Stimulated activated CD8-positive, alpha-beta memory T cell treated with anti-CD3 and anti-CD28 coated beads, Interleukin-15, amount 100 ng/mL, for 48 hours (primary cell): ENCODE measurements at regions not wholly inside any gene's neighbourhood (a gene's known extent, or its start where the extent isn't known, plus 50 kb on each side); places are given as distances from the start of the nearest gene placed in this dataset.
A peak's percentile ranks its signal among the peaks of the same experiment; 100 is the strongest.

ENCODE experiments used
- DNase-seq, 2 donors: peaks; one replicate each; pipeline ENCODE4 v3.0.0-alpha.2; 2020; ENCODE audit warnings: low read depth in 2 of 2

GRCh38 chr18:10009321-10010144 lies 95.7 kb downstream of the VAPA start:
- no peak for DNase-seq

- no peak for DNase-seq
Observed at GRCh38 chr18:10010611-10011015, 96.8 kb downstream of the VAPA start.

- DNase-seq, result no peak
Observed at GRCh38 chr18:10011061-10011460, 97.2 kb downstream of the VAPA start.

DNA sequence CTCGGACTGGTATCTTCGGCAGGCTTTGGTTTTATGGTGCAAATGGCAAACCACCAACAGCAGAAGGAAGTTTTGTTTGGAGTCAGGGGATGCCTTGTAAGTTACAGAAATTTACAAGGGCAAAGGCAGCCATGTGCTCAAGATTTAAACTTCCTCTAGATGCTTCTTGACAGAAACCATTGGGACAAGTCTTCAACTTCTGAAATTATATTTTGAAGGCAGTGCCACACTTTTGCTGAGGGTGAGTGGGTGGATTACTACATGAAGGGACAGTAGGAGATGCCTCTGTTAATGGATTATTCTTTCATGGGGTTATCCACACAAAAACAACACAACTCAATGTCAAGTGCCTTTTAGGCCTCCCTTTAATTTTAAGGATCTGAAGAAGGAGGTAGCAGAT lies 97.9 kb downstream of the VAPA start:
- DNase-seq, result no peak

DNA sequence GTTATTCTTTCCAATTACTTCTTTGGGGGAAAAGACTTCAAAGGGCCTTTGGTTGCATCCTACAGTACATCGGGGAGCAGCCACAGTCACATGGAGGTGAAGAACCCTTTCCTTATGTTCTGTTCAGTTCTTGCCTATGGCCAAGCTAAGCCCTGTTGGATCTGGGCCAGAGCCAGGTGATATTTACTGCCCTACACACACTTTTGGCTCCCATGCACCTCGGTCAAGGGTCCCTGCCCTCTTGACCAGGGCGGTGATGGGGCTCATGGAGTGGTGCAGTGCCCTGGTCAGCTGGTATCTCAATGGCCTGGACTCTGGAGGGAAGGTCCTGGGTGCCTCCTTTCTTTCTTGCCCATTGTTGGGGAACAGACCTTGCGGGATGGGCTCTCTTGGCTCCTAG lies 98.7 kb downstream of the VAPA start:
- no peak for DNase-seq

- no peak for DNase-seq
Observed at GRCh38 chr18:10013621-10014543, 100.1 kb downstream of the VAPA start.

DNA sequence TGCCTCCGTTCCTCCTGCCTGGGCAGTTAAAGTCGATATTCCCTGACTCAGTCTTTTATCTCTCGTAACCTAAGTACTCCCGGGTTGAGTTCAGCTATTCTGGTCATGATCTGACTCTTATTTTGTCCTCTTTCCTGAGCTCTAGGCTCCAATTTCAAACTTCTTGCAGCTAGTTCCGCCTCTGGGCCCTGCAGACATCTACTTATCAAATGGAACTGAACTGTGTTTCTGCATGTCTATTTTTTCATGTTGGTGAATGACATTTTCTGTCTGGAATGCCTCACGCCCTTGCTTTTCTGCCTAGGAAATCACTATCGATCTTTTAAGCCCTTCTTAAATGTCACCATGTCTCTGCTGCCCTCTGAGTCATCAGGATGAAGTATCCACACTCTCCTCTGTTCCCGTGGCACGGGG lies 101.5 kb downstream of the VAPA start:
- DNase-seq, result no peak

- no peak for DNase-seq
Observed at GRCh38 chr18:10015941-10016819, 102.4 kb downstream of the VAPA start.

DNA sequence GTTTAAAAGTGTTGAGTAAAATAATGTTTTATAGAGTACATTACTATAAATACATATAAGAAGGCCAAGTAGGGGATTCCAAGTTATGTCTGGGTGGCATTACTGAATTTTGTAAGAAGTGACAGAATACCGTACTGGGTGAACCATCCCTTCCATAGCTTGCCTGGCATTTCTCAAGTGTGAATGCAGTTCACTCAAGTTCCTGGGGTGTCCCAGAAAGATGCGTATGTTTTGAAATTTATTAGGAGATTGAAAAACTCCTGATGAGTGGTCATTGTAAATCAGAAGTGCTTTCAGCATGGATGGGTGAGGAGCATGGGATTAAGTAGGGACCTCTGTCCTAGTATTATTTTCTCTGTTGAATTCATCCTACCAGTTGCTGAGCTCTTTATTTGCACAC lies 103.2 kb downstream of the VAPA start:
- DNase-seq, result no peak

GRCh38 chr18:10018289-10018688 lies 104.5 kb downstream of the VAPA start:
- DNase-seq, result no peak

DNA sequence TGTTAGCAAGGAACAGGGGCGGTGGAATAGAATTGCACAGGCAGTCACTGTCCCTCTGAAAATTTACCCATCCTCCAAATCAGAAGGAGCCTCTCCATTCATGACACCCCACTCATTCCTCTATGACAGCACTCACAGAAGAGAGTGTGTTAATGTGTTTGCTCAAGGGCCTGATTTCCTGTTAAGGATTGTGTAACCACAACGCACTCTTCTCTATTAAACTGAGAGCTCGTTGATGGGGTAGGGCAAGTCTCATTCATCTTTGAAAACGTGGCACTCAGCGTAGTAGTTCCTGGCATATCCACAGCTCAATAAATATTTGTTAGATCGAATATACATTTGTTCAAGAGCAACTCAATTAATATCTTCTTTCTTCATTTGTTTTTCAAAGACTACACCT lies 106.4 kb downstream of the VAPA start:
- DNase-seq, result no peak

- no peak for DNase-seq
Observed at GRCh38 chr18:10022365-10022764, 108.5 kb downstream of the VAPA start.

GRCh38 chr18:10023853-10024570 lies 110.2 kb downstream of the VAPA start:
- no peak for DNase-seq

DNA sequence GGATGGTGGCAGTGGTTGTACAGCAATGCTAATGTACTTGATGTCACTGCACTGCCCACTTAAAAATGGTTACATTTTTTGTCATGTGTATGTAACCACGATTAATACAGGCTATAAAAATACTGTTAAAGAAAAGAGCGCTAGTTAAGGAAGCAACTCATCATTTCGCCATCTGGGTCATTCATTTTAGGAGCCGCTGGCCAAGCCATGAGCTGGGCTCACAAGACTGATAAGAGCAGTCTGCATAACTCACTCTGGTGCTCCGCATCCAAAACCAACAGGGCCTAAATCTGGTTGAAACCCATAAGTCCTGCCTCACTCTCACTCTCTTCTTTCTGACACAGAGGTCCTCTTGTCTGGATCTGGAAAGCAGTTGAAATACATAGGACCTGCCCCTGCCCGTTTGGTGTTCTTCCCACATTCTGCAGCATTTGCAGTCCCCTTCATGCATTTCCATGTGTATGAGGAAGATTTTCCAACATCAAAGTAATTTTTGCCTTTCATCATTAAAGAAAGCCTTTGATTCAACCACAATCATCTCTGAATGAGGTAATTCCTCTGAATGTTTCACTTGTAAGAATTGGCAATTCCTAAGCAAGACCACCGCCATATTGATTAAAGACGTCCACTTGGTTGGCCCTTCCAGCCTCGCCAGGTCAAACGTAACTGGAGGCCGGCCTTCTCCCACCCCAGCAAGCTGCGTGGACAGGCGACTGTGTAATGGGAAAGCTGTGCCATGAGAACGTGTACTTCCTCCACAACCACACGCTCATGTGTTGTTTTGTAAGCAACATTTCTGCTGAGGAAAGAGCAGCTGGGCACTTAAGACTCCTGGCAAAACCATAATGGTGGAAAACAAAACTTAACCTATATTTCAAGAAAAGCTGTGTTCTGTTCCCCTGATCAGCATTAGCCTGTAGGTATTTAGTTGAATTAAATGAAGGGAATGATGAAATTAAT lies 112.2 kb downstream of the VAPA start:
- DNase-seq, result no peak

DNA sequence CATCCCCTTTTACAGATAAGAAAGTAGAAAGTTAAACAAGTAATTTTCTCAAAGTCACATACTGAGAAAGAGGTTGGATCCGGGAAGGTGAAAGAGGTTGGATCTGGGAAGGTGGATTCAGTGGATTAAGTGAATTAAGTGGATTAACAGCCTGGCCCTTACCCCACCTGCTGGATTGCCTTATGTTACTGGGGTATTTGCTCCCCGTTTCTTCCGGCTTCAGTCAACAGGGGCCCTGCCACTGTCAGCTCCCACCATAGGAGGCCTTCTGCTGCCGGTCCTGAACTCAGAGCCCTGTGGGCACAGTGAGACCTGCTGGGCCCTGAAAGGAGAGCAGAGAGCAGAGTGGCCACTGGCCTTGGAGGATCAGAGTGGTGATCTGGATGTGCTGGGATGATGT lies 113.2 kb downstream of the VAPA start:
- DNase-seq, result no peak

GRCh38 chr18:10027461-10027860 lies 113.6 kb downstream of the VAPA start:
- DNase-seq, result no peak

- DNase-seq, result no peak
Observed at GRCh38 chr18:10029711-10030110, 115.9 kb downstream of the VAPA start.

DNA sequence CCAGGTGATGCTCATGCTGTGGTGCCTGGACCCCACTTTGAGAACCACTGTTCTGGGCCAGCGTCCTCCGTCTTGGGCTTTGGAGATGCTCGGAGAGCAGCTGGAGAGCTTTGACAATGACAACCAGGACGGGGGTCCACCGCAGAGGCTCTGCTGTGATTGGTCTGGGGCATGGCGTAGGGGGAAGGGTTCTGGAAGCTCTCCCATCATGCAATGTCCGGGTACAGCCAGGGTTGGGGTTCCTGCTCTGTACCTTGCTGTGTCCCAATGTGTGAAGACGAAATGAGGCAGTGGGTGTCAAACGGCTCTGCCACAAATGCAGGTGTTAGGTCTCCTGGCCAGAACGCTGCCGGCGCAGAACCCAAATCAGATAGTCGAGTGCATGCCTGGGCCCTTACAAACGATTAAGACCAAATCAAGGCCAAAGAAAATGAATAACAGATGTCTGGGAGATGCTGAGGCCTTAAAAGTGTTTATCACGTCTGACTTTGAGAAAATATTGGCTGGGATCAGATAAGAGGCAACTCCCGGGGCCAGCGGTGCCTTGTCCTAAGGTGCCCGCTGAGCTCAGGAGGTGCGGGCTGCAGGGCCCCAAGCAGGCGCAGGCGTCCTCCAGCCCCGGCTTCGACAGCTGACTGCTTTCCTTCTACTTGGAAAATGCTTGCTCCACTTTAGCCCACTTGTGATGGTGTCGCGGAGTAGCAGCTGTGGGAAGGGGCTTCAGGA lies 117.2 kb downstream of the VAPA start:
- no peak for DNase-seq

DNA sequence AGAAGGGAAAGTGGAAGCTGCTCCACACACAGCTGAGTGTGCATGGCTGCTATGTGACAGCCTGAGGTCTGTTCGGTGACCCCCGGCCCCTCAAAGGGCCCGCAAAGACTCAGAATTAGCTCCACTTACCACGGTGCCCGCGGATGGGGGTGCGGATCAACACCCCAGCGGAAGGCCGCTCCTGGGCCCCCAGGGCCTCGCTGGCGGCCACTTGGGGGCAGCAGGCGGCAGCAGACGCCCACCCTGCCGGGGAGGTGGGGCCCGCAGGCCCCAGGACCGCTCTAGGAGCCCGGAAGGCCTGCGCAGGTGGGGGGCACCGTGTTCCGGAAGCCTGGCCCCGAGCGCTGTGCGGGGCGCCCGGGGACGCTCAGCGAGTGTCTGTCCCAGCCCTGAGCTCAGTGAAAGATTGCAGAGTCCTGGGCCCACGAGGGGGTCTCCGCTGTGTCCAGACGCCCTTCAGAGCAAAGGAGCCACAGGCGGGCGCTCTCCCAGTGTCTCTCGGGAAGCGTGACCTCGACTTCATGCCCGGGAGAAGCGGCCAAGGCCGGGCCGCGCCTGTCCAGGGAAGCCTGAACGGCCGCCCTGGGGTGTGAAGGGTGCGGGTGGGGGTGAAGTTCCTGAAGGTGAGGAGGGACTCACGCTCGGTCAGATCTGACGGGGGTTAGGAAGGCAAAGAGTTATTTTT lies 118.7 kb downstream of the VAPA start:
- DNase-seq, result peak; percentile 28 to 42
